Stomach (tissue), 8 donors: ENCODE measurements at regions not wholly inside any gene's neighbourhood (a gene's known extent, or its start where the extent isn't known, plus 50 kb on each side); places are given as distances from the start of the nearest gene placed in this dataset.

Experiments used
- DNase-seq, 2 donors: peaks; one replicate each; pipeline versions ENCODE4 v3.0.0 to v3.0.0-alpha.2; 2013 to 2019
- H3K27ac ChIP-seq, 5 donors: fragments of 200-600 bp in 4 of 5; sonication (generic) in 4 of 5; one replicate each; pipeline ENCODE4 v1.5.1; 2013 to 2019; ENCODE audit warnings: mild to moderate bottlenecking in 1 of 5, moderate library complexity in 1 of 5
- H3K27me3 ChIP-seq, 3 donors: fragments of 200-600 bp; sonication (generic); one replicate each; pipeline ENCODE4 v1.5.1; 2017 to 2019; ENCODE audit warnings: mixed run types in 1 of 3
- H3K36me3 ChIP-seq, 4 donors: fragments of 200-600 bp; sonication (generic); 1 replicate in 3 of 4; 2 replicates in 1 of 4; pipeline ENCODE4 v1.5.1; 2016 to 2019
- H3K4me1 ChIP-seq, 4 donors: fragments of 200-600 bp; sonication (generic); one replicate each; pipeline ENCODE4 v1.5.1; 2016 to 2019
- H3K4me3 ChIP-seq, 4 donors: fragments of 200-600 bp; sonication (generic) in 3 of 4; one replicate each; pipeline ENCODE4 v1.5.1; 2016 to 2019; ENCODE audit warnings: mild to moderate bottlenecking in 1 of 4
- H3K9me3 ChIP-seq, 4 donors: fragments of 200-600 bp; sonication (generic); one replicate each; pipeline ENCODE4 v1.5.1; 2016 to 2019
- EP300 ChIP-seq: sonication (generic); formaldehyde crosslinking; IDR thresholded peaks from one replicate; pipeline ENCODE4 v1.6.1; 2017; ENCODE audit warnings: antibody characterized with exemption
- POLR2A ChIP-seq, 4 donors: fragments of 450-650 bp; IDR thresholded peaks; one replicate each; pipeline ENCODE4 v1.6.1; 2016; ENCODE audit warnings: antibody characterized with exemption in 4 of 4, control low read depth in 2 of 4, mild to moderate bottlenecking in 1 of 4, moderate library complexity in 1 of 4
- POLR2AphosphoS5 ChIP-seq, 3 donors: sonication (generic); formaldehyde crosslinking; IDR thresholded peaks; one replicate each; pipeline ENCODE4 v1.6.1; 2016; ENCODE audit warnings: antibody characterized with exemption in 3 of 3
- WGBS, 5 donors: extraction: QIAGEN DNeasy Blood & Tissue Kit in 3 of 5; methylation state at CpG; one replicate each; pipeline versions ENCODE4 v1.1.5 to v1.1.7; 2013 to 2018; 5-methylcytosine and 5-hydroxymethylcytosine counted together
- intact Hi-C: fragments of 100-400 bp; cut with DNase I; formaldehyde crosslinking; loops from one replicate; pipeline ENCODE4 v1.15.1; 2023; ENCODE audit warnings: low total_unique reads
- TF ChIP-seq, protein P1 (sequence below), 7 experiments: fragments of 450-650 bp in 4 of 7; fragments of 200-600 bp in 3 of 7; sonication (generic) in 3 of 7; IDR thresholded peaks; one replicate each; pipeline ENCODE4 v1.5.1; 2016 to 2019; ENCODE audit warnings: antibody characterized with exemption in 7 of 7, control low read depth in 2 of 7, mild to moderate bottlenecking in 1 of 7
- donor health status: healthy with polysubstance abuse.
- donor health status: Bipolar disorder and iron deficiency.
- donor health status: healthy.

DNA sequence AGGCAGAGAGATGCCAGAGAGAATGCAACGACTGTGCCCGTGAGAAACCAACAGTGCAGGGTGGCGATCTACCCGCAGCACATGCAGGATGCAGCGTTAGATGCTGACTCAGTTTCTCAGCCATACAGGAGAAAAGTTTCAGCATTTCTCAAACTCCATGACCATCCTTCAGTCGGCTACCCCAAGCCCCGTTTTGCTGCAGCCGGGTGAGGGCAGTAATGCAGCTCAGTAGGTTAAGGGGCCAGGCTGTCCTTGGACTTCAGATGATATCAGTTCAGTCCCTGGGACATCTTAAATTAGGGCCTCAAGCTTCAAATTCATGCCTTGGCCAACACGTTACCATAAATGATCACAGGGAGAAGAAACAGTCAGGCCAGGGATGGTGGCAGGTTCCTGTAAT, 125.5 kb downstream of the PALM2AKAP2 start:
- no peak for TF ChIP-seq EP300
- TF ChIP-seq POLR2A (IDR thresholded peaks at IDR 0.05), result no peak
- TF ChIP-seq POLR2AphosphoS5 (IDR thresholded peaks at IDR 0.05), result no peak
- TF ChIP-seq, protein P1, sequence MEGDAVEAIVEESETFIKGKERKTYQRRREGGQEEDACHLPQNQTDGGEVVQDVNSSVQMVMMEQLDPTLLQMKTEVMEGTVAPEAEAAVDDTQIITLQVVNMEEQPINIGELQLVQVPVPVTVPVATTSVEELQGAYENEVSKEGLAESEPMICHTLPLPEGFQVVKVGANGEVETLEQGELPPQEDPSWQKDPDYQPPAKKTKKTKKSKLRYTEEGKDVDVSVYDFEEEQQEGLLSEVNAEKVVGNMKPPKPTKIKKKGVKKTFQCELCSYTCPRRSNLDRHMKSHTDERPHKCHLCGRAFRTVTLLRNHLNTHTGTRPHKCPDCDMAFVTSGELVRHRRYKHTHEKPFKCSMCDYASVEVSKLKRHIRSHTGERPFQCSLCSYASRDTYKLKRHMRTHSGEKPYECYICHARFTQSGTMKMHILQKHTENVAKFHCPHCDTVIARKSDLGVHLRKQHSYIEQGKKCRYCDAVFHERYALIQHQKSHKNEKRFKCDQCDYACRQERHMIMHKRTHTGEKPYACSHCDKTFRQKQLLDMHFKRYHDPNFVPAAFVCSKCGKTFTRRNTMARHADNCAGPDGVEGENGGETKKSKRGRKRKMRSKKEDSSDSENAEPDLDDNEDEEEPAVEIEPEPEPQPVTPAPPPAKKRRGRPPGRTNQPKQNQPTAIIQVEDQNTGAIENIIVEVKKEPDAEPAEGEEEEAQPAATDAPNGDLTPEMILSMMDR (IDR thresholded peaks at IDR 0.05), result no peak
- WGBS, 5 donors, result 89 to 94% (median 93%) methylated on average over 9 of the region's 9 CpGs
- no peak overlapping the region for H3K27ac ChIP-seq
- peaks cover 0 to 34% (median 9%) of the 10 kb centered on the region in 4 donors for H3K4me1 ChIP-seq
- intact Hi-C loops, result no loop called here
- no peaks in the 10 kb centered on the region for H3K9me3 ChIP-seq
- H3K36me3 ChIP-seq, result no peaks in the 10 kb centered on the region
- H3K27me3 ChIP-seq, result no peaks in the 10 kb centered on the region
- H3K4me3 ChIP-seq, result no peak overlapping the region
- DNase-seq, result no peak

DNA sequence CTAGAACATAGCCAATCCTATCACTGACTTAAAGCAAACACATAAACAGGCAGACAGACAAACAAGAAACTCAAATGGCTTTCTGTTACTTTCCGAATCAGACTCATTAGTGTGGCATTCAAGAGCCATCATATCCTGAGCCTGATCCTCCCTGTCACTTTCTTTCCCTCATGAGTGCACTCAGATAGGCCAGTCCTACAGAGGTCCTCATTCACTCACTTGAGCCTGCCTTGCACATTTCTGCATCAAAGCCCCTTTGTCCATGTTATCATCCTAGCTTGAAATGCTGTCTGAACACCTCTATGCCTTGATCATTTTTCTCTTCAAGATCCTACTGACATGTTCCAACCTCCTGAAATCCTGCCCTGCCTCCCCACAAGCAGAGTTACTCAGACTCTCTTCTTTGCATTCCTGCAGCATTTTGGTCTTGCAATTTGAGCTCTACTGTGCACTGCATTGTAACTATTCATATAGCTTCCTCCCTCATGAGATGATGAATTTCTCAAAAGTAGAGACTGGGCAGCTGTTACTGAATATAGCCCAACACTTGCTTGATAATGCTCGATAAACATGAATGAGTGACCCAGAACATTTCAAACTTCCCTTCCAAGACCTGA, 126.9 kb downstream of the PALM2AKAP2 start:
- Histone ChIP-seq H3K4me3 (no peak overlapping the region), H3K27ac (peak overlapping the region; percentile 5 to 58 (median 34)), H3K4me1 (peaks cover 0 to 48% (median 19%) of the 10 kb centered on the region in 4 donors), H3K27me3 (no peaks in the 10 kb centered on the region), H3K36me3 (no peaks in the 10 kb centered on the region), H3K9me3 (no peaks in the 10 kb centered on the region)
- intact Hi-C loops, result no loop called here
- DNase-seq, result no peak
- WGBS, 5 donors, result 63 to 73% (median 65%) methylated on average over 2 of the region's 2 CpGs
- TF ChIP-seq POLR2AphosphoS5 (IDR thresholded peaks at IDR 0.05) (no peak), EP300 (no peak), POLR2A (IDR thresholded peaks at IDR 0.05) (no peak)
- TF ChIP-seq, protein P1 (IDR thresholded peaks at IDR 0.05), result no peak

DNA sequence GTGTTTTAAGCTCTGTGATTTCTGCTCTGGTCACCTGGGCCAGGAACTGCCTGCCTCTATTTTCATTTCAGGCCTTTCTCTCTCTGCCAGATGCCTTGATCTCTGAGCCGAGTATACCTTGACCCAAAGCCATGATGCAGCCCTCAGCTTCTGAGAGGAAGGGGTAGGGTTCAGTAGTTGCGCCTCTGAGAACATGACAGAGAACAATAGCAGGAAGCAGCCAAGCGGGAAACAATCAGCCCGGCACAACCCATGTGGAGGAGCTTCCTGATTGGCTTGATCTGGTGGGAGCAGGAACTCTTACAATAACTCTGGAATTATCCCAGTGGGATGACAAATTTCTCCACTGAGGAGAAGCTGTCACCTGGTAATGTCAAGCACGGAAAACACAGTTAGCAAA, 127.4 kb downstream of the PALM2AKAP2 start:
- peak in 1 of 2 donors; percentile 59 for DNase-seq
- WGBS, 5 donors, result 47 to 61% (median 56%) methylated on average over 5 of the region's 5 CpGs

DNA sequence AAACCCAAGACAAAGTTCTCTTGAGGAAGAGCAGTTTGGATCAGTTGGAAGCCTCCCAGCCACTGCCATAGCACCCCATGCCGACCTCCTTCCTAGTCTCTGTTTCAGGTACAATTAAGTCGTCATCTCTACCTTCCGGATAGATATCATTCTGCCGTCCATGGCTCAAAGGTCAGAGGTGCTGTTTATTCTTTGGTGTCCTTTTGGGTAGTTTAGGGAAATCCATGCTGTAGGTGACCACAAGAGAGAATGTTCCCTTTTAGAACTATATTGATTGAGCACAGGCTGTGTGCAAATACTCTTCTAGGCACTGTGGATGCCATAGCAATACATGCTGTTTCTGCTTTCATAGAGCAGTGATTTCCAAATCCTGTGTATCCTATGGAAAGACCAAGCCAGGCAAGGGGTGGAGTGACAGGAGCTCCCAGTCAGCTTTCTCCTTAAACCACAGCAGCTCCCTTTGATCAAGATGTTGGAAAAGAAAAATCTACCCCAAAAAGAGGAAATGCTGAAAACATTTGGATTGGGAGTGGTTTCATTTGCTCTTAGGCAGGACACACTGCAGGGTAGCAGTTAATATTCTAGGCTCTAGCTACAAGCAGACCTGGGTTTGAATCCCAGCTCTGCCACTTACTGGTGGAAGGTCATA, 127.9 kb downstream of the PALM2AKAP2 start:
- Histone ChIP-seq H3K4me1 (peaks cover 6 to 54% (median 25%) of the 10 kb centered on the region in 4 donors), H3K27ac (peak overlapping the region in 3 of 5 donors; percentile 5 to 58 (median 34)), H3K27me3 (no peaks in the 10 kb centered on the region), H3K4me3 (no peak overlapping the region), H3K9me3 (no peaks in the 10 kb centered on the region), H3K36me3 (no peaks in the 10 kb centered on the region)
- no peak for DNase-seq
- 57 to 80% (median 67%) methylated on average over 4 of the region's 4 CpGs for WGBS, 5 donors
- no peak for TF ChIP-seq POLR2A (IDR thresholded peaks at IDR 0.05)
- intact Hi-C loops, result no loop called here

More for the DNA sequence above, 127.4 kb downstream of the PALM2AKAP2 start:
- no peaks in the 10 kb centered on the region for H3K36me3 ChIP-seq
- no peaks in the 10 kb centered on the region for H3K9me3 ChIP-seq
- H3K4me1 ChIP-seq, result peaks cover under 1 to 49% (median 23%) of the 10 kb centered on the region in 4 donors
- H3K27me3 ChIP-seq, result no peaks in the 10 kb centered on the region
- TF ChIP-seq, protein P1 (IDR thresholded peaks at IDR 0.05), result no peak
- TF ChIP-seq POLR2AphosphoS5 (IDR thresholded peaks at IDR 0.05), result peak in 1 of 3 donors; percentile 17
- no peak overlapping the region for H3K4me3 ChIP-seq
- intact Hi-C loops, result no loop called here
- H3K27ac ChIP-seq, result peak overlapping the region in 4 of 5 donors; percentile 5 to 58 (median 43)
